IMR-90 (cell line): ENCODE measurements at regions not wholly inside any gene's neighbourhood (a gene's known extent, or its start where the extent isn't known, plus 50 kb on each side); places are given as distances from the start of the nearest gene placed in this dataset.
"Not testable (repeated sequence)": the region's sequence is repeated elsewhere in the genome, so short reads cannot be mapped to it uniquely, and the experiment has no call there.

Experiments
- ATAC-seq: fragments of 200-7000 bp; cut with Tn5 transposase; 2 replicates; pipeline ENCODE4 v1.9.1; 2020; ENCODE audit warnings: low read depth, mild to moderate bottlenecking, moderate library complexity
- BruUV-seq: library from RNA; stranded (reverse); fragments of 400-500 nt; replicated peaks from 2 replicates; lab custom pipeline; 2021; lab: Mats Ljungman, UMichigan
- CTCF ChIA-PET: fragments of 300-600 bp; formaldehyde crosslinking; extraction: SDS; loops from one replicate; lab custom pipeline; 2021; ENCODE audit warnings: antibody characterized with exemption; lab: Yijun Ruan, JAX
- POLR2A ChIA-PET: fragments of 300-600 bp; sonication (Branson Sonifier 250); formaldehyde crosslinking; loops from one replicate; lab custom pipeline; 2022; ENCODE audit warnings: antibody characterized with exemption; ENCODE audit not compliant: unreplicated experiment; lab: Charles Lee
- DNase-seq: peaks from one replicate; pipeline ENCODE4 v3.0.0; 2013
- H2AFZ ChIP-seq: replicated peaks from 2 replicates; pipeline ENCODE3; 2013; ENCODE audit warnings: low read length, mild to moderate bottlenecking; ENCODE audit not compliant: poor library complexity
- H2AK5ac ChIP-seq: 2 replicates; pipeline ENCODE4 v1.6.1; 2013; ENCODE audit warnings: low read depth, low read length, inconsistent platforms
- H2AK9ac ChIP-seq: replicated peaks from 2 replicates; pipeline ENCODE3; 2013; ENCODE audit warnings: mild to moderate bottlenecking, low read depth, low read length, moderate library complexity; ENCODE audit not compliant: poor library complexity
- H2BK120ac ChIP-seq: 2 replicates; pipeline ENCODE4 v1.6.1; 2013; ENCODE audit warnings: low read depth, low read length, inconsistent platforms
- H2BK15ac ChIP-seq: 3 replicates; pipeline ENCODE4 v1.6.1; 2013; ENCODE audit warnings: low read depth, low read length, inconsistent platforms
- H2BK20ac ChIP-seq: 2 replicates; pipeline ENCODE4 v1.6.1; 2013; ENCODE audit warnings: low read depth, mild to moderate bottlenecking, inconsistent platforms, low read length, moderate library complexity
- H2BK5ac ChIP-seq: 2 replicates; pipeline ENCODE4 v1.6.1; 2013; ENCODE audit warnings: mild to moderate bottlenecking, low read depth, low read length, inconsistent platforms; ENCODE audit not compliant: poor library complexity, severe bottlenecking
- H3K14ac ChIP-seq: replicated peaks from 2 replicates; pipeline ENCODE4 v1.6.1; 2013; ENCODE audit warnings: low read depth, low read length, inconsistent platforms
- H3K18ac ChIP-seq: 2 replicates; pipeline ENCODE4 v1.6.1; 2013; ENCODE audit warnings: low read depth, low read length, control low read depth
- H3K23ac ChIP-seq: 2 replicates; pipeline ENCODE4 v1.6.1; 2013; ENCODE audit warnings: low read depth, low read length, inconsistent platforms
- H3K27ac ChIP-seq: 2 replicates; pipeline ENCODE4 v1.5.1; 2013; ENCODE audit warnings: mild to moderate bottlenecking, control low read depth, low read length; ENCODE audit not compliant: insufficient read depth
- H3K27me3 ChIP-seq: 2 replicates; pipeline ENCODE4 v1.6.1; 2013; ENCODE audit warnings: low read length; ENCODE audit not compliant: control insufficient read depth, insufficient read depth
- H3K36me3 ChIP-seq: 2 replicates; pipeline ENCODE4 v1.6.1; 2013; ENCODE audit warnings: low read length, mixed read lengths; ENCODE audit not compliant: control insufficient read depth, insufficient read depth
- H3K4ac ChIP-seq: 2 replicates; pipeline ENCODE4 v1.6.1; 2013; ENCODE audit warnings: low read depth, low read length, inconsistent platforms
- H3K4me1 ChIP-seq: 2 replicates; pipeline ENCODE4 v1.6.1; 2013; ENCODE audit warnings: low read length, mixed read lengths; ENCODE audit not compliant: control insufficient read depth, insufficient read depth
- H3K4me2 ChIP-seq: 2 replicates; pipeline ENCODE4 v1.6.1; 2013; ENCODE audit warnings: low read depth, mild to moderate bottlenecking, control low read depth, low read length, moderate library complexity
- H3K4me3 ChIP-seq: 2 replicates; pipeline ENCODE4 v1.5.1; 2013; ENCODE audit warnings: low read depth, mild to moderate bottlenecking, control low read depth, low read length, moderate library complexity; ENCODE audit not compliant: insufficient read depth
- H3K56ac ChIP-seq: 2 replicates; pipeline ENCODE4 v1.6.1; 2013; ENCODE audit warnings: low read length, inconsistent platforms; ENCODE audit not compliant: insufficient read depth; ENCODE audit errors: extremely low read depth
- H3K79me1 ChIP-seq, 2 experiments: 2 replicates each; pipeline ENCODE4 v1.6.1; 2013; ENCODE audit warnings: low read length in 2 of 2, inconsistent platforms in 1 of 2, low read depth in 1 of 2
- H3K9ac ChIP-seq: 2 replicates; pipeline ENCODE4 v1.6.1; 2013; ENCODE audit warnings: low read depth, low read length, control low read depth
- H3K9me1 ChIP-seq: 2 replicates; pipeline ENCODE4 v1.6.1; 2013; ENCODE audit warnings: low read length, inconsistent platforms; ENCODE audit not compliant: insufficient read depth
- H3K9me3 ChIP-seq: 2 replicates; pipeline ENCODE4 v1.6.1; 2013; ENCODE audit warnings: low read length; ENCODE audit not compliant: control insufficient read depth, insufficient read depth
- H4K20me1 ChIP-seq: 2 replicates; pipeline ENCODE4 v1.6.1; 2013; ENCODE audit warnings: low read length, inconsistent platforms; ENCODE audit not compliant: insufficient read depth
- H4K5ac ChIP-seq: 2 replicates; pipeline ENCODE4 v1.6.1; 2013; ENCODE audit warnings: mild to moderate bottlenecking, low read depth, low read length, control low read depth
- H4K8ac ChIP-seq, 2 experiments: 2 replicates each; pipeline ENCODE4 v1.6.1; 2013; ENCODE audit warnings: low read depth in 2 of 2, low read length in 2 of 2, control low read depth in 1 of 2, inconsistent platforms in 1 of 2
- H4K91ac ChIP-seq: 2 replicates; pipeline ENCODE4 v1.6.1; 2013; ENCODE audit warnings: low read depth, low read length, inconsistent platforms; ENCODE audit not compliant: insufficient read depth
- BHLHE40 ChIP-seq: fragments of 150-350 bp; IDR thresholded peaks from 2 replicates; pipeline ENCODE4 v1.6.1; 2016; ENCODE audit warnings: mild to moderate bottlenecking, low read depth, low read length
- NFE2L2 ChIP-seq: fragments of 150-350 bp; IDR thresholded peaks from 2 replicates; pipeline ENCODE4 v1.6.1; 2016; ENCODE audit warnings: low read depth, mild to moderate bottlenecking, low read length
- RCOR1 ChIP-seq: IDR thresholded peaks from 2 replicates; pipeline ENCODE4 v1.6.1; 2012; ENCODE audit warnings: mild to moderate bottlenecking, low read length, improper control_type of control experiment; ENCODE audit not compliant: insufficient replicate concordance
- RFX5 ChIP-seq: IDR thresholded peaks from 2 replicates; pipeline ENCODE4 v1.8.0; 2012; ENCODE audit warnings: low read depth, mild to moderate bottlenecking, low read length, moderate library complexity
- USF2 ChIP-seq: fragments of 150-350 bp; IDR thresholded peaks from 2 replicates; pipeline ENCODE4 v1.6.1; 2017; ENCODE audit warnings: mild to moderate bottlenecking, antibody characterized with exemption, low read length, low read depth
- WGBS, 2 experiments: methylation state at CpG; one replicate each; pipeline versions ENCODE4 v1.1.5 to v1.1.7; 2013; ENCODE audit warnings: missing lambda C conversion rate in 2 of 2; ENCODE audit not compliant: insufficient read length in 1 of 2; ENCODE audit errors: extremely low coverage in 2 of 2; 5-methylcytosine and 5-hydroxymethylcytosine counted together
- dilution Hi-C: fragments of 300-500 bp; cut with HindIII; formaldehyde crosslinking; loops from one replicate; pipeline ENCODE4 v1.14.3; 2018; ENCODE audit warnings: low sequenced_read_pairs; ENCODE audit not compliant: unreplicated experiment
- in situ Hi-C: fragments of 300-500 bp; cut with MboI; formaldehyde crosslinking; loops from 3 replicates; pipeline ENCODE4 v1.14.3; 2019; ENCODE audit warnings: low sequenced_read_pairs, inconsistent platforms, mixed read lengths
- intact Hi-C: fragments of 100-400 bp; cut with micrococcal nuclease; formaldehyde crosslinking; loops from 2 replicates; pipeline ENCODE4 v1.10.0; 2022

- ChIA-PET POLR2A (no interaction called here), CTCF (no interaction called here)
- no peak overlapping the region for H2AK5ac ChIP-seq
- no peak overlapping the region for H3K18ac ChIP-seq
- no peak overlapping the region for H2AK9ac ChIP-seq
- no peaks in the 10 kb centered on the region for H3K9me3 ChIP-seq
- H2BK15ac ChIP-seq = no peak overlapping the region
- no peak overlapping the region for H3K4me3 ChIP-seq
- in situ Hi-C loops = no loop called here
- no peaks in the 10 kb centered on the region for H3K9me1 ChIP-seq
- no peak overlapping the region for H2BK20ac ChIP-seq
- H3K23ac ChIP-seq = no peak overlapping the region
- H2BK120ac ChIP-seq = no peak overlapping the region
- no peaks in the 10 kb centered on the region for H3K36me3 ChIP-seq
- H4K91ac ChIP-seq = no peak overlapping the region
- intact Hi-C loops = no loop called here
- H3K14ac ChIP-seq = no peak overlapping the region
- ATAC-seq (no peak), DNase-seq (no peak)
- H3K79me1 ChIP-seq = no peaks in the 10 kb centered on the region
- H3K4ac ChIP-seq = no peak overlapping the region
- no peak overlapping the region for H3K9ac ChIP-seq
- WGBS, 2 experiments = no CpG with 5 or more reads among the region's 2 CpGs
- no peaks in the 10 kb centered on the region for H3K27me3 ChIP-seq
- no peaks in the 10 kb centered on the region for H4K20me1 ChIP-seq
- H4K5ac ChIP-seq = no peak overlapping the region
- no peak for TF ChIP-seq USF2
- TF ChIP-seq RCOR1 = no peak
- TF ChIP-seq NFE2L2 = no peak
- no peak for TF ChIP-seq BHLHE40
- no peak for TF ChIP-seq RFX5
- no peak overlapping the region for H3K4me2 ChIP-seq
- dilution Hi-C loops = no loop called here
- no peak overlapping the region for H3K56ac ChIP-seq
- H2AFZ ChIP-seq = no peak overlapping the region
- no TSS peak for BruUV-seq
- H4K8ac ChIP-seq = no peak overlapping the region
- no peaks in the 10 kb centered on the region for H3K4me1 ChIP-seq
- no peak overlapping the region for H2BK5ac ChIP-seq
- no peak overlapping the region for H3K27ac ChIP-seq
Measured at GRCh38 chr1:182203191-182203875, 141.8 kb upstream of the ZNF648 start.

GRCh38 chr1:182201490-182201889 lies 140.0 kb upstream of the ZNF648 start:
- H3K4me1 ChIP-seq, H2AK5ac ChIP-seq, ATAC-seq, H4K20me1 ChIP-seq, H3K27ac ChIP-seq, H3K9me3 ChIP-seq, POLR2A ChIA-PET, BruUV-seq, H3K4me3 ChIP-seq, H2AFZ ChIP-seq, H3K9ac ChIP-seq, H3K18ac ChIP-seq, H2BK5ac ChIP-seq, H3K56ac ChIP-seq, DNase-seq, H2BK15ac ChIP-seq, H3K4me2 ChIP-seq, H3K14ac ChIP-seq, H2BK20ac ChIP-seq, CTCF ChIA-PET, H4K8ac ChIP-seq, H4K91ac ChIP-seq, H3K23ac ChIP-seq, H2AK9ac ChIP-seq, H3K36me3 ChIP-seq, H3K79me1 ChIP-seq, intact Hi-C loops, dilution Hi-C loops, H3K4ac ChIP-seq, H3K9me1 ChIP-seq, H2BK120ac ChIP-seq, H3K27me3 ChIP-seq, H4K5ac ChIP-seq, in situ Hi-C loops: not testable (repeated sequence)
- 40% methylated on average over 2 of the region's 7 CpGs; no CpG with 5 or more reads in 1 of the 2 experiments for WGBS, 2 experiments
